Liver (tissue), 7 donors: ENCODE measurements at regions not wholly inside any gene's neighbourhood (a gene's known extent, or its start where the extent isn't known, plus 50 kb on each side); places are given as distances from the start of the nearest gene placed in this dataset.

ENCODE experiments used
- DNase-seq: peaks from one replicate; pipeline ENCODE4 v3.0.0-alpha.2; 2017; ENCODE audit warnings: low spot score
- H3K27ac ChIP-seq, 2 donors: one replicate each; pipeline ENCODE4 v1.7.0; 2013; ENCODE audit warnings: inconsistent platforms in 2 of 2, low read length in 2 of 2, control low read depth in 1 of 2, low read depth in 1 of 2, mild to moderate bottlenecking in 1 of 2
- H3K27me3 ChIP-seq, 4 donors: one replicate each; pipeline versions ENCODE4 v1.6.1 to v1.7.0; 2013; ENCODE audit warnings: low read length in 3 of 4, inconsistent platforms in 1 of 4, mild to moderate bottlenecking in 1 of 4, moderate library complexity in 1 of 4; ENCODE audit not compliant: control insufficient read depth in 4 of 4, insufficient read depth in 4 of 4
- H3K36me3 ChIP-seq, 4 donors: one replicate each; pipeline versions ENCODE4 v1.6.1 to v1.7.0; 2013; ENCODE audit warnings: low read length in 3 of 4, mild to moderate bottlenecking in 3 of 4, low read depth in 1 of 4, moderate library complexity in 1 of 4; ENCODE audit not compliant: control insufficient read depth in 4 of 4, insufficient read depth in 3 of 4
- H3K4me1 ChIP-seq, 4 donors: one replicate each; pipeline versions ENCODE4 v1.6.1 to v1.7.0; 2013; ENCODE audit warnings: low read length in 3 of 4, mild to moderate bottlenecking in 3 of 4, moderate library complexity in 1 of 4; ENCODE audit not compliant: control insufficient read depth in 4 of 4, insufficient read depth in 4 of 4
- H3K4me3 ChIP-seq, 3 donors: one replicate each; pipeline versions ENCODE4 v1.6.1 to v1.7.0; 2013; ENCODE audit warnings: low read length in 3 of 3, control low read depth in 1 of 3, low read depth in 1 of 3, mild to moderate bottlenecking in 1 of 3
- H3K9ac ChIP-seq, 2 donors: one replicate each; pipeline ENCODE4 v1.7.0; 2013; ENCODE audit warnings: low read length in 2 of 2, mild to moderate bottlenecking in 2 of 2, moderate library complexity in 2 of 2, control low read depth in 1 of 2, low read depth in 1 of 2
- H3K9me3 ChIP-seq, 4 donors: one replicate each; pipeline versions ENCODE4 v1.6.1 to v1.7.0; 2013; ENCODE audit warnings: low read length in 3 of 4; ENCODE audit not compliant: control insufficient read depth in 4 of 4
- EGR1 ChIP-seq, 2 donors: IDR thresholded peaks; 2 replicates each; pipeline ENCODE4 v1.6.1; 2016 to 2018; ENCODE audit warnings: antibody characterized with exemption in 2 of 2, low read depth in 2 of 2
- FOXA2 ChIP-seq: IDR thresholded peaks from 2 replicates; pipeline ENCODE4 v1.6.1; 2016; ENCODE audit warnings: antibody characterized with exemption
- GABPA ChIP-seq, 2 donors: IDR thresholded peaks in 1 of 2; conservative IDR thresholded peaks in 1 of 2; 2 replicates each; pipeline ENCODE4 v1.6.1; 2016; ENCODE audit warnings: antibody characterized with exemption in 2 of 2, mild to moderate bottlenecking in 1 of 2, moderate library complexity in 1 of 2
- HNF4A ChIP-seq, 2 donors: conservative IDR thresholded peaks; 2 replicates each; pipeline ENCODE4 v1.6.1; 2016; ENCODE audit warnings: antibody characterized with exemption in 2 of 2, mild to moderate bottlenecking in 2 of 2
- HNF4G ChIP-seq: IDR thresholded peaks from 2 replicates; pipeline ENCODE4 v1.6.1; 2016; ENCODE audit warnings: antibody characterized with exemption
- JUND ChIP-seq, 2 donors: IDR thresholded peaks; 2 replicates each; pipeline ENCODE4 v1.6.1; 2016; ENCODE audit warnings: antibody characterized with exemption in 2 of 2
- NR2F2 ChIP-seq: IDR thresholded peaks from 2 replicates; pipeline ENCODE4 v1.6.1; 2016; ENCODE audit warnings: antibody characterized with exemption
- RAD21 ChIP-seq, 2 donors: IDR thresholded peaks; 2 replicates each; pipeline ENCODE4 v1.6.1; 2016; ENCODE audit warnings: antibody characterized with exemption in 2 of 2, mild to moderate bottlenecking in 2 of 2
- RXRA ChIP-seq, 2 donors: IDR thresholded peaks; 2 replicates each; pipeline ENCODE4 v1.6.1; 2017 to 2018; ENCODE audit warnings: antibody characterized with exemption in 2 of 2, mild to moderate bottlenecking in 1 of 2
- SP1 ChIP-seq: IDR thresholded peaks from 2 replicates; pipeline ENCODE4 v1.6.1; 2018; ENCODE audit warnings: antibody characterized with exemption, mild to moderate bottlenecking
- TAF1 ChIP-seq: conservative IDR thresholded peaks from 2 replicates; pipeline ENCODE4 v1.6.1; 2016; ENCODE audit warnings: antibody characterized with exemption, mild to moderate bottlenecking
- YY1 ChIP-seq: IDR thresholded peaks from 2 replicates; pipeline ENCODE4 v1.6.1; 2016; ENCODE audit warnings: antibody characterized with exemption, mild to moderate bottlenecking
- WGBS: extraction: QIAGEN DNeasy Blood & Tissue Kit; methylation state at CpG from one replicate; pipeline ENCODE4 v1.1.7; 2013; 5-methylcytosine and 5-hydroxymethylcytosine counted together
- TF ChIP-seq, protein P1 (sequence below): IDR thresholded peaks from 2 replicates; pipeline ENCODE4 v1.6.1; 2016; ENCODE audit warnings: antibody characterized with exemption
- TF ChIP-seq, protein P2 (sequence below): IDR thresholded peaks from 2 replicates; pipeline ENCODE4 v1.6.1; 2016; ENCODE audit warnings: antibody characterized with exemption
- TF ChIP-seq, protein P3 (sequence below): IDR thresholded peaks from 2 replicates; pipeline ENCODE4 v1.6.1; 2016; ENCODE audit warnings: antibody characterized with exemption
- TF ChIP-seq, protein P4 (sequence below): IDR thresholded peaks from 2 replicates; pipeline ENCODE4 v1.6.1; 2016; ENCODE audit warnings: antibody characterized with exemption, mild to moderate bottlenecking
- donor health status: healthy.
- donor health status: healthy.
- donor health status: healthy.
- donor health status: healthy.

DNA sequence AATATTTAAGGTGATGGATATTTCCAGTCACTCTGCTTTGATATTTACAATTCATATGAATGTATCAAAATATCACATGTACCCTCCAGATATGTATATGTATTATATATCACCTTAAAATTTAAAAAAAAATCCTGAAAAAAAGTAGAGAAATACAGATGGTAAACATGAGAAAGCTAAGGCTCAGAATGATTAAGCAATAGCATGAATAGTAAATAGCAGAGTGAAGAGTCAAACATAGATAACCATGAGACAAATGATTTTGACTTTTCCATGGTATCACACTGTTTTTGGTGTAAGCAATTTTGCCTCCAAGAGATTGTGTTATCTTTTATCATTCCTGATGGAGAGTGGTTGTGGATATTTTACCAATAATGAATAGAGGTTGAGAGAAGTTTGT is 868.8 kb downstream of the CDH11 start (continued):
- TF ChIP-seq, protein P1, sequence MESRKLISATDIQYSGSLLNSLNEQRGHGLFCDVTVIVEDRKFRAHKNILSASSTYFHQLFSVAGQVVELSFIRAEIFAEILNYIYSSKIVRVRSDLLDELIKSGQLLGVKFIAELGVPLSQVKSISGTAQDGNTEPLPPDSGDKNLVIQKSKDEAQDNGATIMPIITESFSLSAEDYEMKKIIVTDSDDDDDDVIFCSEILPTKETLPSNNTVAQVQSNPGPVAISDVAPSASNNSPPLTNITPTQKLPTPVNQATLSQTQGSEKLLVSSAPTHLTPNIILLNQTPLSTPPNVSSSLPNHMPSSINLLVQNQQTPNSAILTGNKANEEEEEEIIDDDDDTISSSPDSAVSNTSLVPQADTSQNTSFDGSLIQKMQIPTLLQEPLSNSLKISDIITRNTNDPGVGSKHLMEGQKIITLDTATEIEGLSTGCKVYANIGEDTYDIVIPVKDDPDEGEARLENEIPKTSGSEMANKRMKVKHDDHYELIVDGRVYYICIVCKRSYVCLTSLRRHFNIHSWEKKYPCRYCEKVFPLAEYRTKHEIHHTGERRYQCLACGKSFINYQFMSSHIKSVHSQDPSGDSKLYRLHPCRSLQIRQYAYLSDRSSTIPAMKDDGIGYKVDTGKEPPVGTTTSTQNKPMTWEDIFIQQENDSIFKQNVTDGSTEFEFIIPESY: no peak
- TF ChIP-seq YY1 (no peak), SP1 (no peak), HNF4A (conservative IDR thresholded peaks at IDR 0.05) (no peak)
- TF ChIP-seq, protein P2, sequence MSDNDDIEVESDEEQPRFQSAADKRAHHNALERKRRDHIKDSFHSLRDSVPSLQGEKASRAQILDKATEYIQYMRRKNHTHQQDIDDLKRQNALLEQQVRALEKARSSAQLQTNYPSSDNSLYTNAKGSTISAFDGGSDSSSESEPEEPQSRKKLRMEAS: no peak

DNA sequence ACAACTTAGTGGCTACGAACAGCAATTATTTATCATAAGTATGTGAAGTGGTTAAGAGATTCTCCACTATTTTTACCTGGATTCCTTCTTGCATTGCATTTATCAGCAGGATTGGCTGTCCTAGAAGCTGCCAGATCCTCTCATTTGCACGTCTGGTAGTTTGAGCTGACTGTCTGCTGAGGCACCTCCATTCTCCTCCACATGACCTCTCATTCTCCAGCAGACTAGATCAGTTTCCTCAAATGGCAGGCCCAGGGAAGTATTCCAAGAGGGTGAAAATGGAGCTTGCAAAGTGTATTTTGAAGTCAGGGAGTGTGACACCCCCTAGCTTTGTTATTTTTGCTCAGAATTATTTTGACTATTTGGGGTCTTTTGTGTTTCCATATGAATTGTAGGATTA is 870.1 kb downstream of the CDH11 start:
- TF ChIP-seq YY1: no peak
- TF ChIP-seq, protein P3, sequence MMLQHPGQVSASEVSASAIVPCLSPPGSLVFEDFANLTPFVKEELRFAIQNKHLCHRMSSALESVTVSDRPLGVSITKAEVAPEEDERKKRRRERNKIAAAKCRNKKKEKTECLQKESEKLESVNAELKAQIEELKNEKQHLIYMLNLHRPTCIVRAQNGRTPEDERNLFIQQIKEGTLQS: no peak
- TF ChIP-seq NR2F2: no peak
- TF ChIP-seq HNF4G: no peak
- no peak for TF ChIP-seq SP1
- no peak for TF ChIP-seq GABPA (IDR thresholded peaks at IDR 0.05 in 1 of 2, conservative IDR thresholded peaks at IDR 0.05 in 1 of 2)
- no peak for TF ChIP-seq FOXA2
- no peak for TF ChIP-seq JUND (IDR thresholded peaks at IDR 0.05)
- no peak for TF ChIP-seq HNF4A (conservative IDR thresholded peaks at IDR 0.05)
- TF ChIP-seq RAD21 (IDR thresholded peaks at IDR 0.05): no peak
- TF ChIP-seq, protein P4, sequence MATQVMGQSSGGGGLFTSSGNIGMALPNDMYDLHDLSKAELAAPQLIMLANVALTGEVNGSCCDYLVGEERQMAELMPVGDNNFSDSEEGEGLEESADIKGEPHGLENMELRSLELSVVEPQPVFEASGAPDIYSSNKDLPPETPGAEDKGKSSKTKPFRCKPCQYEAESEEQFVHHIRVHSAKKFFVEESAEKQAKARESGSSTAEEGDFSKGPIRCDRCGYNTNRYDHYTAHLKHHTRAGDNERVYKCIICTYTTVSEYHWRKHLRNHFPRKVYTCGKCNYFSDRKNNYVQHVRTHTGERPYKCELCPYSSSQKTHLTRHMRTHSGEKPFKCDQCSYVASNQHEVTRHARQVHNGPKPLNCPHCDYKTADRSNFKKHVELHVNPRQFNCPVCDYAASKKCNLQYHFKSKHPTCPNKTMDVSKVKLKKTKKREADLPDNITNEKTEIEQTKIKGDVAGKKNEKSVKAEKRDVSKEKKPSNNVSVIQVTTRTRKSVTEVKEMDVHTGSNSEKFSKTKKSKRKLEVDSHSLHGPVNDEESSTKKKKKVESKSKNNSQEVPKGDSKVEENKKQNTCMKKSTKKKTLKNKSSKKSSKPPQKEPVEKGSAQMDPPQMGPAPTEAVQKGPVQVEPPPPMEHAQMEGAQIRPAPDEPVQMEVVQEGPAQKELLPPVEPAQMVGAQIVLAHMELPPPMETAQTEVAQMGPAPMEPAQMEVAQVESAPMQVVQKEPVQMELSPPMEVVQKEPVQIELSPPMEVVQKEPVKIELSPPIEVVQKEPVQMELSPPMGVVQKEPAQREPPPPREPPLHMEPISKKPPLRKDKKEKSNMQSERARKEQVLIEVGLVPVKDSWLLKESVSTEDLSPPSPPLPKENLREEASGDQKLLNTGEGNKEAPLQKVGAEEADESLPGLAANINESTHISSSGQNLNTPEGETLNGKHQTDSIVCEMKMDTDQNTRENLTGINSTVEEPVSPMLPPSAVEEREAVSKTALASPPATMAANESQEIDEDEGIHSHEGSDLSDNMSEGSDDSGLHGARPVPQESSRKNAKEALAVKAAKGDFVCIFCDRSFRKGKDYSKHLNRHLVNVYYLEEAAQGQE: no peak
- H3K36me3 ChIP-seq: no peaks in the 10 kb centered on the region
- no peaks in the 10 kb centered on the region for H3K9me3 ChIP-seq
- 70% methylated on average over 2 of the region's 2 CpGs for WGBS
- H3K9ac ChIP-seq: no peak overlapping the region
- H3K27me3 ChIP-seq: no peaks in the 10 kb centered on the region
- DNase-seq: no peak
- H3K4me1 ChIP-seq: no peaks in the 10 kb centered on the region
- H3K4me3 ChIP-seq: no peak overlapping the region
- no peak overlapping the region for H3K27ac ChIP-seq

DNA sequence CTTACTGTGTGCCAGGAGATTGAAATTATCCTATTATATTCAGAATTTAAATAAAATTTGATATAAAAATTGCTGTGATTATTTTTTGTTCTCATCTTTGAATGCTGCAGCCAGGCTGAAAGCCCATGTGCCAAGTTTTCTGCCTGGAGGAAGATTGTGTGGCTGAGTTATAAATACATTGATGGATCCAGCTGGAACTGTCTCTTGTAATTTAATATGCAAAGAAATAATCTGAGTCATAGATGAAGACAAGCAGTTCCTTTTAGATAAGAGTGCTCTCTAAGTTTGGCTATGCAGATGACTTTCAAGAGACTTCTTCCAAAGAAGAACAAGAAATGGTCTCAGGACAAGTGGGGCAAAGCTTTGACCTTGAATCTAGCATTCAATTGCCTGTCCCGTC is 871.0 kb downstream of the CDH11 start:
- H3K9me3 ChIP-seq: no peaks in the 10 kb centered on the region
- no peak overlapping the region for H3K4me3 ChIP-seq
- H3K4me1 ChIP-seq: no peaks in the 10 kb centered on the region
- WGBS: 72% methylated on average over 1 of the region's 1 CpG
- H3K9ac ChIP-seq: no peak overlapping the region
- TF ChIP-seq, protein P3: no peak
- TF ChIP-seq TAF1: no peak
- no peak for TF ChIP-seq RXRA (IDR thresholded peaks at IDR 0.05)
- no peak for TF ChIP-seq EGR1 (IDR thresholded peaks at IDR 0.05; ENCODE audit: low read depth in 2 of 2)
- TF ChIP-seq, protein P4: no peak
- TF ChIP-seq HNF4G: no peak
- no peaks in the 10 kb centered on the region for H3K36me3 ChIP-seq
- DNase-seq: no peak
- H3K27ac ChIP-seq: no peak overlapping the region
- no peaks in the 10 kb centered on the region for H3K27me3 ChIP-seq
